Stimulated activated CD4-positive, alpha-beta T cell treated with anti-CD3 and anti-CD28 coated beads, Interleukin-4, amount 100 ng/mL, for 1 hour (primary cell): ENCODE measurements at regions not wholly inside any gene's neighbourhood (a gene's known extent, or its start where the extent isn't known, plus 50 kb on each side); places are given as distances from the start of the nearest gene placed in this dataset.

Experiments
- DNase-seq: peaks from one replicate; pipeline ENCODE4 v3.0.0-alpha.2; 2020

DNA sequence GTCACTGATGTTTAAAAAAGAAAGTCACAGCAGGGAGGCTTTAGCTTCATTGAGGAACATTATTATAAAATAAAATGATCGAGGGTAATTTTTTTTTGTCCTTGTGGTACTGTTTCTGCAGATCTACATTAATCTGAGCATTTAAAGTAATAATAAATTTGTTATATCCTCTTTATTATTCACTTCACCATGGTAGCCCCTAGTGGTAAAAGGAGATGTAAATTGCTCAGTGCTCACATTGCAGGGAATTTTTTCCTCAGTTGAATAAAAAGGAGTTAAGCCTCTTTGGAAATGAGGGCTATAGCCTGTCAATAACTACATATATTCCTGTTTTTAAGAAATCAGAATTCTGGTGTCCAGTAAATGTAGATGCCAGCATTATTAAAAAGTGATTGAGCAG lies 99.7 kb upstream of the VPREB1 start:
- DNase-seq: no peak

DNA sequence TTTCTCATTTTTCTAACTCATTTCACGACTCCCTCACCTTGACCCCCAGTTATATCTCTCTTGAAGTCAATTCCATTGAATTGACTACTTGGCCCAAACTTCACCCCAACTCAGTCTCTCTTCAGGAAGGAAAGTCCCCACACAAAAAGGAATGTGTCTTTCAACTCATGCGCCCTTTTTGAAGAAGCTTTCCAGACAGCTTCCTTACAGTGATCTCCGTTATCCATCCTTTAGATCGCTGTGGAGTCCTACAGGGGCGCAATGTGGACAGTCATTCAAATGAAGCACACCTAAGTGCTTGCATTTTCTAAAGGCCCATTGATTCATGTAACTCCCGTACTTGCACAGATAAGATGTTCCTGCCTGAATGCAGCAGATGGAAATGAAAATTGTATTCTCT lies 101.1 kb upstream of the VPREB1 start:
- no peak for DNase-seq

DNA sequence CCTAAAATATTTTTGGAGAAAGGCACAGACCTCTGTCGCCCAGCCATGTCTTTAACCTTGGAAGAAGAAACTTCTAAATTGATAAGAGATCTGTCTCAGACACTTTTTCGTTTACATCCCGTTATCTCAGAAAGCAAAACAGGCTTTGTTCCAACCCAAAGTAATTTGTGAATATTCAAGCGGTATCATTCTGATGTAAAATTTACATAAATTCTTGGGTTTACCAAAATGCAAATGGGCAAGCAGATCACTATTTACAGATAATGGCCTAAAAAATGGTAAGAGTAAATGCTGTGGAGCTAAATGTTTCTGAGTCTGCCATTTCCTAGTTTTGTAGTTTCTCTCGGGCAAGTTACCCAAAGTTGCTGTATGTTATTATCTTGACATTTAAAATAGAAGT lies 101.9 kb upstream of the VPREB1 start:
- DNase-seq: no peak

DNA sequence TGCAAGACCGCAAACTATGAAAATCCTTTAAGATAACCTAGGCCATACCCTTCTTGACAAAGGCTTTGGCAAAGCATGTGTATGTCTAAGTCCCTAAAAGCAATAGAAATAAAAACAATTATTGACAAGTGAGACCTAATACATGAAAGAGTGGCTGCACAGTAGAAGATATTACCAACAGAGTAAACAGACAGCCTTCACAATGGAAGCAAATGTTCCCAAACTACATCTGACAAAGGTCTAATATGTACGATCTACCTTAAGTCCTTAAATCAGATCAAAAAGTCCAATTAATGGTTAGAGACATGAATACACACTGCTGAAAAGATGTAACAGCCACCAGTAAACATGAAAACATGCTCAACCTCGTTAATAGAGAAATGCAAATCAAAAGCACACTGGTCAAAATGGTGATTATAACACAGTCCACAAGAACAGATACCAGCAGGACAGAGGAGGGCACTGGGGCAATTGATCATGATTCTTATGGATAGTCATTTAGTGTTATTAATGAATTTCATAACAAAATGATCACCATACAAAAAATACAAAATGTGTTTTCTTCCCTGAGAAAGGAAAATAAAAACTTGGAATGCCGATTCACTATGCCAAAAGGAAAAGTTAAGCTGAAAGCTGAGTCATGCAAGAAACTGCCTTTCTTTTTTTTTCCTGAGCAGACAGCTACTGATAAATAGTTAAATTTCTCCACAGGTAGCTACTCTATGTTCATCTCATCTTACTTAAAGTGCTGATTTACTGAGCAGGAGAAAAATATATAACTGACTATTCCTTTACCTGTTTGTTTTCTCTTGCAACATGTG lies 102.6 kb upstream of the VPREB1 start:
- no peak for DNase-seq

DNA sequence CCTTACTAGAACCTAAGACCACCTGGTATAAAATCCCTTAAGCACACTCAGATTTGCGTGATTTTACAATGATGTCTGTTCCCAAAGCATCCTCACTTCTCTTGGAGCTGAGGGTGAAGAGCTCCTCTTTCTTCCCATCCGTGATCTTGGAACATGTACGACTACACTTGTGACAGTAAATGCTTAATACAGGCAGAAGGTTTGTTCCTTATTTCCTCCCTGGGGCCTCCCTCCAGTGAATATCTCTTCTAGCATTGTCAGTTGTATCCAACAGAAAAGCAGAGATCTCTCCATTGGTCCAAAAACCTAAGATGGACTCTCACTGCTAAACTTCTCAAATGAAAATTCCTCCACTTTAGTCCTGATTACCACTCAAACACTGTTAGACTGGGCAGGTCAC lies 103.6 kb upstream of the VPREB1 start:
- DNase-seq: no peak

DNA sequence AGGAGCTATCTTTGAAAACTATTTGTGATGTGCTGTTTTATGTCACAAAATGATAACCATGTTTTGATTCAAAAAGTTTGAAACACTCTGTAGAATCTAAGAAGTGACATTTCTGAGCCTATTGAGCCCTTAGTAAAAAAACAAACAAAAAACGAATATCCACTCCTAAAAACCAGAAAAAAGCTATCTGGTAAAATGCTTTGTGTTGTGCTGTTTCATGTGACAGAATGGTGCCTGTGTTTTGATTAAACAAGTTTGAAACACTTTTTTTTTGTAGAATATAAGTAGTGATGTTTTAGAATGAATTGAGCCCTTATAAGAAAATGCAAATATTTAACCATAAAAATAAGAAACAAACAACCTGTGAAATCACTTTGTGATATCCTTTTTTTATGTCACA lies 105.2 kb upstream of the VPREB1 start:
- DNase-seq: no peak

DNA sequence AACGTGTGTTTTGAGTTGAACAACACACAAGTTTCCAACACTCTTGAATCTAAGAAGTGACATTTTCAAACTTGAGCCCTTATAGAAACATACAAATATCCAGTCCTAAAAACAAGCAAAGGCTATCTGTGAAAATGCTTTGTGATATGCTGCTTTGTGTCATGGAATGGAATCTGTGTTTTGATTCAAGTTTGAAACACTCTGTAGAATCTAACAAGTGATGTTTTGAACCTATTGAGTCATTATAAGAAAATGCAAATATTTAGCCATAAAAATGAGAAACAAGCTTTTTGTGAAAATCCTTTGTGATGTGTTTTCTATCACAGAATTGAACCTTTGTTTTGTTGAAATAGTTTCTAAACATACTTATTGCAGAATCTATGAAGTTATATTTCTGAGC lies 105.7 kb upstream of the VPREB1 start:
- DNase-seq: no peak

GRCh38 chr22:22137891-22138290 lies 106.7 kb upstream of the VPREB1 start:
- no peak for DNase-seq

- DNase-seq: no peak
Measured at GRCh38 chr22:22133910-22134309, 110.7 kb upstream of the VPREB1 start.

DNA sequence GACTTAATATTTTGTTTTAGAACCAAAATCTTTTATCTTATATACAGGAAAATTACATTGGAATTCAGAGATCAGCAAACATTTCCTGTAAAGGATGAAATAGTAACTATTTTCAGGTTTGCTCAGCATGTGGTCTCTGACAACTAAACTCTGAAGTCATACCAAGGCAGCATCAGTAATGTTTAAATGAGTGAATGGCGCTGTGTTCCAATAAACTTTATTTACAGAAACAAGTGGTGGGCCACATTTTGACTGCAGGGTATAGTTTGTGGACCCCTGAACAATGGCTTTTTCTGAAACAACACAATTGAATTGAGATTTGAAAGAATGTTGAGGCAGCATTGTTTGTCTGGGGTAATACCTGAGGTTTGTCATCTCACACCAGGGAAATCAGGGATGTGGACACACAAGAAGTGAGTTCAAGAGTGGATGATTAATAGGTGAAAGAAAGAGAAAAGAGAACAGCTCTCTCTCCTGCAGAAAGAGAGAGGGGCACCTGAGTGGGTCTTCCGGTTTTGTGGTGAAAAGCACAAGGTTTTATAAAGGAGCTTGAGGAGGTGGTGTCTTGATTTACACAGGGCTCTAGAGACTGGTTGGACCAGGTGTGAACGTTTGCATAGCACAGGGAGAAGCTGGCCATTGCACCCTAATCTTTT lies 113.5 kb upstream of the VPREB1 start:
- no peak for DNase-seq

- no peak for DNase-seq
Measured at GRCh38 chr22:22129387-22129786, 115.2 kb upstream of the VPREB1 start.

- DNase-seq: no peak
Measured at GRCh38 chr22:22128440-22128839, 116.1 kb upstream of the VPREB1 start.

DNA sequence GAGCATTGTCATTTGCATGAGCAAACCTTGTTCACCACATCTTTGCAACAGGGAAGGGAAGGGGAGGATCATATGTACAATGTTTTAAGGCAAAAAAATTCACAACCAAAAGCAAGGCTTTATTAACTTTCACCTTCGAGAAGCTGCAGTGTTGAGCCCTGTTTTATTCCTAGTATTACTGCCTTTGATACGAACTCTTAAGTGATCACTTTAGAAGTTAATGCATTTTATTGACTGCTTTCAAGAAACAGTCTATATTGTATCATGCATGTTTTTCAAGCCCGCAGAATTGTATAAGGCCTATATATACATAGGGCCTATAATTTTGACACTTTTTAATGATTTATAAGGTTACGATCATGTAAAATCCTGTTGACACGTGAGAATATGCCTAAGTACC lies 117.5 kb upstream of the VPREB1 start:
- DNase-seq: no peak

DNA sequence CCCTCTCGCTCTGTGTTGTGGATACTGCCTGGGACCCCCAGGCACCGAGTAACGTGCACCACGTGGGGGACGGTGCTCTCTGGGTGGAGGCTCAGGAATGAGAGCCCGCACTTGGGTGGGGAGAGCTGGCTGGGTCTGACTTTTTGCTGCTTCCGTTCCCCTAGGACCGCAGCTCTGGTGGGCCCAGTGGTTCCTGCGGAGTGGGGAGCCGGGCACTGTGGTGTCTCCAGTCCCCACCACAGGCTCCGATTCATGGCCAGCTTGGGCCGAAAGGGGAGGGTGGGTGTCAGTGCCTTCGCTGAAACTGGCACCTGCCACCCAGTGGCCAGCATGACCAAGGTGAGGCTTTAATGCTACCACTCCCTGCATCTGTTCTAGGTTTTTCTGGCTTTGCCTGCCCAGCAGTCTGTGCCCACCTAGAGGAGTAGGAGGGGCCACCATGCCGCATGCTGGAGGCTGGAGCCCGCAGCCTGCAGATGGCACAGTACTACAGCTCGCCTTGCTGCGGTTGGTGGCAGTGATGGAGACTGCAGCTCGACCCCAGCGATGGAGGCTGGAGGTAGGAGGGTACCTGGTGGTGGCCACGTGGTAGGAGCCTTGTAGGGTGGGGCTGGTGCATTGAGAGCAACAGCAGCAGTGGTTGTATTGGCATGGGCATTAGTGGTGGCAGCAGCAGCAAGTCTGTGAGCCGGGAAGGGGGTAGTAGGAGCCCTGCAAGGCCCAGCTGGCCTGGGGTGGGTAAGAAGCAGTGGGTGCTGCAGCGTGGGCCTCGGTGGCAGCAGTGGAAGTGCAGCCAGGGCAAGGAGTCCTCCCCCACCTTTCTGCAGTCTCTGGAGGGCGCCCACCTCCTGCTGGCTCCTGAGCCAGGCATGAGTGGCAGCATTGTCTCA lies 118.8 kb upstream of the VPREB1 start:
- no peak for DNase-seq

DNA sequence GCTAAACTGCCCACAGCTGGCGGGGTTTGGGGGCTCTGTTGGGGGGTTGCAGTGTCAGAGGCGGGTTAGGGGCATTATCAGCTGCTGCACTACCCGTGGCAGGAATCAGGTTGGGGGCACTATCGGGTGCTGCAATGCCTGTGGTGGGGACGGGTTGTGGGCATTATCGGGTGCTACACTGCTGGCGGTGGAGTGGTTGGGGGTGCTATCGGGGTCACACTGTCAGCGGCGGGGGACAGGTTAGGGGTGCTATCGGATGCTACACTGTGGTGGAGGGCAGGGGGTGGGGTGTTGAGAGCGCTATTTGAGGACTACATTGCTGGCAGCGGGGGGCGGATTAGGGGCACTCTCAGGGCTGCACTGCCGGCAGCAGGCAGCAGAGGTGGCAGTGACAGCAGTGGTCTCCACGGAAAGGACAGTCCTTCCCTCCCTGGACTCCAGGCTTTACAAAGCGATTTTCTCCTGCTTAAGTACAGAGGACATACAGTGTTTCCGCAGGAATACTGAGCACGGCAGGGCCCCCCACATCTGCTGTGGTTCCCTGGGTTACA lies 119.5 kb upstream of the VPREB1 start:
- DNase-seq: no peak

DNA sequence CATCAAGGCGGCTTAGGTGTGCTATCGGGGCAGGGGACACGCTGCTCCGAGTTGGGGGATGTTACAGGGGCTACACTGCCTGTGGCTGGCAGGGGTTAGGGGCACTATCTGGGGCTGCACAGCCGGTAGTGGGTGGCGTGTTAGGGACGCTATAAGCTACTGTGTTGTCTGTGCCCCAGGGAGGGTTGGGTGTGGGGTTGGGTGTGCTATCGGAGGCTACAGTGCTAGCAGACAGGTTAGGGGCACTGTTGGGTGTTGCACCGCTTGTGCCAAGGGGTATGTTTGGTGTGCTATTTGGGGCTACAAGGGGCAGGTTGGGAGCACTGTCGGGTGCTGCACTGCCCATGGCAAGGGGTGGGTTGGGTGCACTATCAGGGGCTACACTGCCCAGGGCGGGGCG lies 120.2 kb upstream of the VPREB1 start:
- DNase-seq: no peak

GRCh38 chr22:22123960-22124278 lies 120.7 kb upstream of the VPREB1 start:
- no peak for DNase-seq

- no peak for DNase-seq
Measured at GRCh38 chr22:22123118-22123959, 121.2 kb upstream of the VPREB1 start.

GRCh38 chr22:22122348-22123117 lies 122.1 kb upstream of the VPREB1 start:
- no peak for DNase-seq

DNA sequence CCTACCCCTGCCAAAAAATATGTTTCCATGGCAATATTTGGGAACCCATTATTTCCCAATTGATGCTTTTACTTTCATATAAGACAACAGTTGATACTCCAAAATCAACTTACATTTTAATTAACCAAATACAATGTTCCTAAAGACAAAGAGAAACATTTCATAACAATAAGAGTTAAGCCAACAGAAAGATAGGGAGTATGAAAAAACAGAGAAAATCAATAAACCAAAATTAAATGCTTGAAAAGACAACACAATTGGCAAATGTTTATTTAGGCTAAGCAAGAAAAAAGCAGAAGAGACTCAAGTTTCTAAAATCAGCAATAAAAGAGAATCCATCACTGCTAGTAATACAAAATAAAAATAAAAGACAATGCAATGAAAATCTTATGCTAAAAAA lies 123.1 kb upstream of the VPREB1 start:
- DNase-seq: no peak

GRCh38 chr22:22120160-22120559 lies 124.4 kb upstream of the VPREB1 start:
- DNase-seq: no peak

- DNase-seq: no peak
Measured at GRCh38 chr22:22118987-22119386, 125.6 kb upstream of the VPREB1 start.
